HG02610 (cell line): ENCODE measurements at regions not wholly inside any gene's neighbourhood (a gene's known extent, or its start where the extent isn't known, plus 50 kb on each side); places are given as distances from the start of the nearest gene placed in this dataset.

Experiments
- ATAC-seq: cut with Tn5 transposase; IDR thresholded peaks from one replicate; pipeline ENCODE4 v1.9.1; 2021; ENCODE audit warnings: mild to moderate bottlenecking, moderate library complexity; ENCODE audit not compliant: unreplicated experiment

GRCh38 chr6:14742171-14742570 lies 503.7 kb upstream of the JARID2 start:
- no peak for ATAC-seq

- no peak for ATAC-seq
These were observed 503.2 kb upstream of the JARID2 start for GRCh38 chr6:14742680-14743079.

GRCh38 chr6:14743144-14743473 lies 502.8 kb upstream of the JARID2 start:
- ATAC-seq: no peak

- ATAC-seq: no peak
These were observed 502.2 kb upstream of the JARID2 start for GRCh38 chr6:14743474-14744211.

GRCh38 chr6:14744212-14744556 lies 501.7 kb upstream of the JARID2 start:
- no peak for ATAC-seq

- ATAC-seq: no peak
These were observed 499.6 kb upstream of the JARID2 start for GRCh38 chr6:14746139-14746837.

- ATAC-seq: no peak
These were observed 497.9 kb upstream of the JARID2 start for GRCh38 chr6:14747881-14748520.

- ATAC-seq: no peak
These were observed 497.2 kb upstream of the JARID2 start for GRCh38 chr6:14748679-14749078.

- no peak for ATAC-seq
These were observed 495.7 kb upstream of the JARID2 start for GRCh38 chr6:14750059-14750661.

- ATAC-seq: no peak
These were observed 494.2 kb upstream of the JARID2 start for GRCh38 chr6:14751645-14752175.

- ATAC-seq: no peak
These were observed 490.9 kb upstream of the JARID2 start for GRCh38 chr6:14754751-14755513.

- ATAC-seq: no peak
These were observed 489.5 kb upstream of the JARID2 start for GRCh38 chr6:14756340-14756739.

- no peak for ATAC-seq
These were observed 488.9 kb upstream of the JARID2 start for GRCh38 chr6:14757014-14757413.

GRCh38 chr6:14757418-14757817 lies 488.5 kb upstream of the JARID2 start:
- ATAC-seq: no peak

GRCh38 chr6:14758421-14759081 lies 487.3 kb upstream of the JARID2 start:
- ATAC-seq: no peak

GRCh38 chr6:14759976-14760672 lies 485.7 kb upstream of the JARID2 start:
- no peak for ATAC-seq

- ATAC-seq: no peak
These were observed 483.8 kb upstream of the JARID2 start for GRCh38 chr6:14762077-14762476.

GRCh38 chr6:14763139-14763538 lies 482.7 kb upstream of the JARID2 start:
- ATAC-seq: no peak

- ATAC-seq: no peak
These were observed 482.3 kb upstream of the JARID2 start for GRCh38 chr6:14763616-14764015.

GRCh38 chr6:14765106-14765505 lies 480.8 kb upstream of the JARID2 start:
- no peak for ATAC-seq
